AG09319 (cell line): ENCODE measurements at regions not wholly inside any gene's neighbourhood (a gene's known extent, or its start where the extent isn't known, plus 50 kb on each side); places are given as distances from the start of the nearest gene placed in this dataset.

Experiments
- DNase-seq: peaks from one replicate; pipeline ENCODE4 v3.0.0-alpha.2; 2010; ENCODE audit warnings: low read depth; ENCODE audit errors: extremely low read depth
- TF ChIP-seq, protein P1 (sequence below): IDR thresholded peaks from 2 replicates; pipeline ENCODE4 v1.5.1; 2011; ENCODE audit warnings: low read depth, mild to moderate bottlenecking, inconsistent platforms, low read length, moderate library complexity

DNA sequence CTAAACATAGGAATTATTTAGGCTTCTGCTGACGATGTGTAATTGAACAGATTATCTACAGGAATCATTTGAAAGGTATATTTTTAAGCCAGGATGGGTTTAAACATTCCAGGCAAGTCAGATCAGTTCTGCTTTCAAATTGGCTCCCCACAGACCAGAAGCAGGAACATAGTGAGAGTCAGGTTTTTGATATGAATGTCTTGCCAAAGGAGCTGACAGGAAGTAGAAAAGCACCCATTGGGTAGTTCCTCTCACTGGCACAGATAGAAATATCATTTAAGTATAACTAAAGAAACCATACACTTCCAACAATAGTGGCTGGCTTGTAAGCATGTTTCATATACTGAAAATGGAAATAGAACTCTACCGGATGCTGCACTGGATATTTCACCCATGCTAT lies 95.2 kb downstream of the CLDN1 start:
- no peak for DNase-seq
- TF ChIP-seq, protein P1, sequence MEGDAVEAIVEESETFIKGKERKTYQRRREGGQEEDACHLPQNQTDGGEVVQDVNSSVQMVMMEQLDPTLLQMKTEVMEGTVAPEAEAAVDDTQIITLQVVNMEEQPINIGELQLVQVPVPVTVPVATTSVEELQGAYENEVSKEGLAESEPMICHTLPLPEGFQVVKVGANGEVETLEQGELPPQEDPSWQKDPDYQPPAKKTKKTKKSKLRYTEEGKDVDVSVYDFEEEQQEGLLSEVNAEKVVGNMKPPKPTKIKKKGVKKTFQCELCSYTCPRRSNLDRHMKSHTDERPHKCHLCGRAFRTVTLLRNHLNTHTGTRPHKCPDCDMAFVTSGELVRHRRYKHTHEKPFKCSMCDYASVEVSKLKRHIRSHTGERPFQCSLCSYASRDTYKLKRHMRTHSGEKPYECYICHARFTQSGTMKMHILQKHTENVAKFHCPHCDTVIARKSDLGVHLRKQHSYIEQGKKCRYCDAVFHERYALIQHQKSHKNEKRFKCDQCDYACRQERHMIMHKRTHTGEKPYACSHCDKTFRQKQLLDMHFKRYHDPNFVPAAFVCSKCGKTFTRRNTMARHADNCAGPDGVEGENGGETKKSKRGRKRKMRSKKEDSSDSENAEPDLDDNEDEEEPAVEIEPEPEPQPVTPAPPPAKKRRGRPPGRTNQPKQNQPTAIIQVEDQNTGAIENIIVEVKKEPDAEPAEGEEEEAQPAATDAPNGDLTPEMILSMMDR = no peak

DNA sequence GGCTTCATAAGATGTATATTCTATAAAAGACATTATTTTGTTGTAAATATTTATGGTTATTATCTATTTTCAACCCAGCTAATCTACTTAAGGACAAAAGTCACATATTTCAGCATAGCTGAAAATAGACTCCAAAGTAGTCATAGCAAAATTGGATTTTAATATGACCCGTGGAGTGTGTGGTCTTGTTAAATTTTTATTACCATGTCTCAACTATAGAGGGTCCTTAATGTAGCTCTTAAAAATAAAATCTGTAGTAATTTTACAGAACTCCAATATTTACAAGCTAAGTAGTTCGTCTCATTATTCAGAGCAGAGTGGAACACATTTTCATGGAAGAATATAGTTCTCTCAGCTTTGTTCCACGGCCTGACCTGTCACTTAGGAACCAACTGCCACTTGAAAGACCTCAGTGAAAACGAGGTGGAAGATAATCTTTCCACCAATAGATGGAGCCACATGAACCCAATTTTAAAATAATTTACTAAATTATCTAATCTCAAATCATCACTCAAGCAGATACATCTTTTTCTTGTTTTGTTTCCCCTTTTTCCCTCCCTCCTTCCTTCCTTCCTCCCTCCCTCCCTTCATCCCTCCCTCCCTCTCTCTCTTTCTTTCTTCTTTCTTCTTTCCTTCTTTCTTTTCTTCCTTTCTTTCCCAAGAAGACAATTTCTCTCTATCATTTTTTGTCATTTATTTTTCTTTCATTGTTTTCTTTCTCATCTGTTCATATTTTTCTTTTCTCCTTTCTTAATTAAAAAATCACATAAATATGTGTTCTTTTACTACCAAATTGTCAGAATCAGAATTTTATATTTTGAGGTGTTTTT lies 97.2 kb downstream of the CLDN1 start:
- TF ChIP-seq, protein P1 = peak; percentile 49
- peak; percentile 7 for DNase-seq

DNA sequence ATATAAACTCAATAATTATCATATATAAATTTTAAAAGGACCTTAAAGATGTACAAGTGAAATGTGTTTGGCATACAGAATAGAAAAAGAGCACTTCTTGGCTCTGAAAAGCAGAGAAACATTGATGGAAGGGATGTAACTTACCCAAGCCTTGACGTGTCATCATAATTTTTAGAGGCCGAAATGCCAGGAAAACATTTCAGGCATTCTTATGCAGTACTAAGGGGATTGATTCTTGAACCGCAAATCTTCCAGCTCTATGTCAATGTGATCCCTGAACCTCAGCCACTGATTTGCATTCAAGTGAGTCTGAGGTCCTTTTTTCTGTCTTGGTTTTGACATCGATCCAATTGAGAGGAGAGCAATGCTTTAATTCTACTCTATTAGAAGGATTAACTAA lies 97.8 kb downstream of the CLDN1 start:
- TF ChIP-seq, protein P1 = no peak
- no peak for DNase-seq

DNA sequence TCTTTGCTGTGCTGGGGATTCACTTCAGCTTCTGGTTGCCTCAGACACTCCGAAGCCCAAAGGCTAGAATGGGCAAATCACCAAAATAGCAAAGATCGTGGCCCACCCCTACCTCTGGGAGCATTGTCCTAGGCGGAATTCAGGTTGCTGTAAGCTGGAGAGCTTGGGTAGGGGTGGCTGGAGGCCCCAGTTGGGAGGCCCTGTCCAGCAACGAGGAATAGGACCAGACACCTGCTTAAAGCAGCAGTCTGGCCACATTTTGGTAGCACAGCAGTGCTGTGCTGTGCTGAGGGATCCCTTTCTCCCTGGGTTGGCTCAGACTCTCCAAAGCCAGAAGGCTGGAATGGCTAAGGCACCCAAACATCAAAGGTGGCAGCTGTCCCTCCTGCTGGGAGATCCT lies 99.3 kb downstream of the CLDN1 start:
- DNase-seq = no peak
- TF ChIP-seq, protein P1 = no peak

DNA sequence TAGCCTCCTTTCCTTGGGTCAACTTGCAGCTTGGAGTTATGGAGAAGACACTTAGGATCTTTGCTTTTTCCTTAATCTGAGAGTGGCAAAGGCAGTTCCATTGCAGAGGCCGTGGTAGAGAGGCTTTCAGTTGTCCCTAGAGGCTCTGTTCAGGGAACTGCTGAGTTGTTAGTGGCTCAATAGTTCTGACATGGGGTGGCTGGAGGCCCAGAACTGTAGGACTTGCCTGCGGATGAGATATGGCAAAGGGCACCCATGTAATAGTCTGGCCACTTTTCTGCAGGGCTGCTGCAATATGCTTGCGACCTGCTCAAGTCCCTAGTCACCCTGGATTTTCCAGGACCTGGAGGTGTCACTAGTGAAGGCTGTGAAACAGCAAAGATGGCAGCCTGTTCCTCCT lies 99.9 kb downstream of the CLDN1 start:
- TF ChIP-seq, protein P1 = no peak
- DNase-seq = no peak

DNA sequence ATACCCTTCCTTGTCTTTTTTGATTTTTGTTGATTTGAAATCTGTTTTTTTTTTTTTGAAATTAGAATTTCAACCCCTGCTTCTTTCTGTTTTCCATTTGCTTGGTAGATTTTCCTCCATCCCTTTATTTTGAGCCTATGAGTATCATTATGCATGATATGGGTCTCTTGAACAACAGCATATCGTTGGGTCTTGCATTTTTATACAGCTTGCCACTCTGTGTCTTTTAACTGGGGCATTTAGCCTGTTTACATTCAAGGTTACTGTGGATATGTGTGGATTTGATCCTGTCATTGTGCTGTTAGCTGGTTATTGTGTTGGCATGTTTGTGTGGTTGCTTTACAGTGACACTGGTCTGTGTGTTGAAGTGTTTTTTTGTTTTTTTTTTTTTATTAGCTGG lies 99.7 kb upstream of the P3H2 start:
- TF ChIP-seq, protein P1 = no peak
- no peak for DNase-seq

DNA sequence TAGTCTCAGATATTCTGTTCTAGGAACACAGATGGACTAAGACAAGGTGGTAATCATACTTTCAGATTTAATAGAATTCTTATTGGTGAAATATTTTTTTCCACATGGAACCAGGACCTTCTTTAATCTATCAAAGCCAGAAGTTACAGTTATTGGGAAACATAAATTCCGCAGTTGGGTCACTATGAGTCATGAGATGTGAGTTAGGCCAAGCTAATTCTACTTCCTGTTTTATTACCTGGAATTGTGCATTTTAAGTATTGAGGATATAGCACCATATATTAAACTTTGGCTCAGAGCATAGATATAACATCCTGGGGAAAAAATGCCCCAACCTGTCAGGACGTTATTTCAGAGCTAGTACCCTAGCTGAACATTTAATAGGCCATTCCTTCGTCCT lies 96.4 kb upstream of the P3H2 start:
- no peak for DNase-seq
- TF ChIP-seq, protein P1 = no peak
